HEK293 (cell line): ENCODE measurements at regions not wholly inside any gene's neighbourhood (a gene's known extent, or its start where the extent isn't known, plus 50 kb on each side); places are given as distances from the start of the nearest gene placed in this dataset.
"Not testable (repeated sequence)": the region's sequence is repeated elsewhere in the genome, so short reads cannot be mapped to it uniquely, and the experiment has no call there.

Source experiments
- SALL2 ChIP-seq: fragments of 450-650 bp; formaldehyde crosslinking; IDR thresholded peaks from 2 replicates; pipeline ENCODE4 v1.5.0; 2017; ENCODE audit warnings: missing biosample characterization, mild to moderate bottlenecking, missing genetic modification characterization, borderline replicate concordance
- ZNF26 ChIP-seq: fragments of 450-650 bp; formaldehyde crosslinking; IDR thresholded peaks from 2 replicates; pipeline ENCODE4 v1.5.1; 2016; ENCODE audit warnings: missing biosample characterization, missing genetic modification characterization
- ZNF639 ChIP-seq: fragments of 450-650 bp; formaldehyde crosslinking; IDR thresholded peaks from 2 replicates; pipeline ENCODE4 v1.5.1; 2016; ENCODE audit warnings: missing biosample characterization, missing genetic modification characterization
- TF ChIP-seq, protein P1 (sequence below): fragments of 450-650 bp; formaldehyde crosslinking; IDR thresholded peaks from 2 replicates; pipeline ENCODE4 v1.5.1; 2016; ENCODE audit warnings: missing biosample characterization, missing genetic modification characterization
- TF ChIP-seq, protein P2 (sequence below): fragments of 450-650 bp; formaldehyde crosslinking; IDR thresholded peaks from 2 replicates; pipeline ENCODE4 v1.5.1; 2016; ENCODE audit warnings: missing biosample characterization, missing genetic modification characterization

- not testable (repeated sequence) for TF ChIP-seq ZNF26, ZNF639, SALL2 (tag by site-specific recombination)
- TF ChIP-seq, protein P1, sequence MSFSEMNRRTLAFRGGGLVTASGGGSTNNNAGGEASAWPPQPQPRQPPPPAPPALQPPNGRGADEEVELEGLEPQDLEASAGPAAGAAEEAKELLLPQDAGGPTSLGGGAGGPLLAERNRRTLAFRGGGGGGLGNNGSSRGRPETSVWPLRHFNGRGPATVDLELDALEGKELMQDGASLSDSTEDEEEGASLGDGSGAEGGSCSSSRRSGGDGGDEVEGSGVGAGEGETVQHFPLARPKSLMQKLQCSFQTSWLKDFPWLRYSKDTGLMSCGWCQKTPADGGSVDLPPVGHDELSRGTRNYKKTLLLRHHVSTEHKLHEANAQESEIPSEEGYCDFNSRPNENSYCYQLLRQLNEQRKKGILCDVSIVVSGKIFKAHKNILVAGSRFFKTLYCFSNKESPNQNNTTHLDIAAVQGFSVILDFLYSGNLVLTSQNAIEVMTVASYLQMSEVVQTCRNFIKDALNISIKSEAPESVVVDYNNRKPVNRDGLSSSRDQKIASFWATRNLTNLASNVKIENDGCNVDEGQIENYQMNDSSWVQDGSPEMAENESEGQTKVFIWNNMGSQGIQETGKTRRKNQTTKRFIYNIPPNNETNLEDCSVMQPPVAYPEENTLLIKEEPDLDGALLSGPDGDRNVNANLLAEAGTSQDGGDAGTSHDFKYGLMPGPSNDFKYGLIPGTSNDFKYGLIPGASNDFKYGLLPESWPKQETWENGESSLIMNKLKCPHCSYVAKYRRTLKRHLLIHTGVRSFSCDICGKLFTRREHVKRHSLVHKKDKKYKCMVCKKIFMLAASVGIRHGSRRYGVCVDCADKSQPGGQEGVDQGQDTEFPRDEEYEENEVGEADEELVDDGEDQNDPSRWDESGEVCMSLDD (tag by site-specific recombination): not testable (repeated sequence)
- TF ChIP-seq, protein P2, sequence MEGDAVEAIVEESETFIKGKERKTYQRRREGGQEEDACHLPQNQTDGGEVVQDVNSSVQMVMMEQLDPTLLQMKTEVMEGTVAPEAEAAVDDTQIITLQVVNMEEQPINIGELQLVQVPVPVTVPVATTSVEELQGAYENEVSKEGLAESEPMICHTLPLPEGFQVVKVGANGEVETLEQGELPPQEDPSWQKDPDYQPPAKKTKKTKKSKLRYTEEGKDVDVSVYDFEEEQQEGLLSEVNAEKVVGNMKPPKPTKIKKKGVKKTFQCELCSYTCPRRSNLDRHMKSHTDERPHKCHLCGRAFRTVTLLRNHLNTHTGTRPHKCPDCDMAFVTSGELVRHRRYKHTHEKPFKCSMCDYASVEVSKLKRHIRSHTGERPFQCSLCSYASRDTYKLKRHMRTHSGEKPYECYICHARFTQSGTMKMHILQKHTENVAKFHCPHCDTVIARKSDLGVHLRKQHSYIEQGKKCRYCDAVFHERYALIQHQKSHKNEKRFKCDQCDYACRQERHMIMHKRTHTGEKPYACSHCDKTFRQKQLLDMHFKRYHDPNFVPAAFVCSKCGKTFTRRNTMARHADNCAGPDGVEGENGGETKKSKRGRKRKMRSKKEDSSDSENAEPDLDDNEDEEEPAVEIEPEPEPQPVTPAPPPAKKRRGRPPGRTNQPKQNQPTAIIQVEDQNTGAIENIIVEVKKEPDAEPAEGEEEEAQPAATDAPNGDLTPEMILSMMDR: not testable (repeated sequence)
Observed at GRCh38 chr21:31511999-31512398, 147.5 kb upstream of the SOD1 start.
